ENCODE measurements at regions not wholly inside any gene's neighbourhood (a gene's known extent, or its start where the extent isn't known, plus 50 kb on each side); places are given as distances from the start of the nearest gene placed in this dataset.
A peak's percentile ranks its signal among the peaks of the same experiment; 100 is the strongest.

- no peaks in the 10 kb centered on the region for H3K36me3 ChIP-seq
- TF ChIP-seq POLR2A (IDR thresholded peaks at IDR 0.05), result no peak
- no peak for TF ChIP-seq CTCF (IDR thresholded peaks at IDR 0.05)
- intact Hi-C loops (cut with DNase I), result no loop called here
- H3K27ac ChIP-seq, result no peak overlapping the region
- H3K4me1 ChIP-seq, result no peaks in the 10 kb centered on the region
- H3K27me3 ChIP-seq, result no peaks in the 10 kb centered on the region
- no peaks in the 10 kb centered on the region for H3K9me3 ChIP-seq
- no peak for DNase-seq
- H3K4me3 ChIP-seq (replicated peaks in 1 of 3), result no peak overlapping the region
These were observed 150.9 kb downstream of the TBX5 start for GRCh38 chr12:114254998-114255397.

GRCh38 chr12:114253976-114254778 lies 151.8 kb downstream of the TBX5 start:
- 16 to 43% methylated on average over 4 of the region's 4 CpGs for WGBS, 2 donors
- H3K4me1 ChIP-seq, result no peaks in the 10 kb centered on the region
- TF ChIP-seq CTCF (IDR thresholded peaks at IDR 0.05), result no peak
- TF ChIP-seq POLR2A (IDR thresholded peaks at IDR 0.05), result no peak
- no peaks in the 10 kb centered on the region for H3K9me3 ChIP-seq
- intact Hi-C loops (cut with DNase I), result no loop called here
- H3K4me3 ChIP-seq (replicated peaks in 1 of 3), result no peak overlapping the region
- no peaks in the 10 kb centered on the region for H3K27me3 ChIP-seq
- DNase-seq, result peak in 1 of 2 donors; percentile 2
- no peaks in the 10 kb centered on the region for H3K36me3 ChIP-seq
- H3K27ac ChIP-seq, result no peak overlapping the region

DNA sequence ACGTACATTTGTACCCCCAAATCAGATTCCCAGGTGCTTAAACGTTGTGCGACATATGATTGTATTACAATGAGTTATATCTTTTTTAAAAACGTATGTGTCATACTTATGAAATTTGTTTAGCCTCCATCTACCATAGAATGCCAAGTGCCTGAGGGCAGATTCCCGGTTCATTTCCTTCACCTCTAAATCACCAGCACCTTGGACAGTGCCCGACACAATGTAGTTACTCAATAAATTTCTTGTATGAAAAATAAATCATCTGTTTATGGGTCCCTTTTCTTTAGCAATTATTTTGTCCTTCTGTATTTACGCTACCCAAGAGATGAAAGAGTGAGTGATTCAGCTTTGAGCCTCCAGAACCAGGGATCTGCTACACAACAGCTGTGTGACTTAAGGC lies 157.4 kb downstream of the TBX5 start:
- H3K27me3 ChIP-seq, result no peaks in the 10 kb centered on the region
- no peak overlapping the region for H3K27ac ChIP-seq
- 81 to 86% methylated on average over 7 of the region's 7 CpGs for WGBS, 2 donors
- DNase-seq, result no peak
- intact Hi-C loops (cut with DNase I), result no loop called here
- no peaks in the 10 kb centered on the region for H3K4me1 ChIP-seq
- TF ChIP-seq CTCF (IDR thresholded peaks at IDR 0.05) (no peak), POLR2A (IDR thresholded peaks at IDR 0.05) (no peak)
- no peak overlapping the region for H3K4me3 ChIP-seq (replicated peaks in 1 of 3)
- H3K9me3 ChIP-seq, result no peaks in the 10 kb centered on the region
- H3K36me3 ChIP-seq, result no peaks in the 10 kb centered on the region

GRCh38 chr12:114245555-114245954 lies 160.4 kb downstream of the TBX5 start:
- no peaks in the 10 kb centered on the region for H3K27me3 ChIP-seq
- H3K27ac ChIP-seq, result no peak overlapping the region
- H3K9me3 ChIP-seq, result no peaks in the 10 kb centered on the region
- TF ChIP-seq POLR2A (IDR thresholded peaks at IDR 0.05), result no peak
- no peak for TF ChIP-seq CTCF (IDR thresholded peaks at IDR 0.05)
- intact Hi-C loops (cut with DNase I), result no loop called here
- WGBS, 2 donors, result 24 to 34% methylated on average over 4 of the region's 4 CpGs
- no peaks in the 10 kb centered on the region for H3K36me3 ChIP-seq
- no peak overlapping the region for H3K4me3 ChIP-seq (replicated peaks in 1 of 3)
- no peaks in the 10 kb centered on the region for H3K4me1 ChIP-seq
- no peak for DNase-seq

GRCh38 chr12:114241973-114242434 lies 163.9 kb downstream of the TBX5 start:
- 65 to 94% methylated on average over 2 to 4 of the region's 4 CpGs for WGBS, 2 donors
- H3K4me1 ChIP-seq, result no peaks in the 10 kb centered on the region
- H3K4me3 ChIP-seq (replicated peaks in 1 of 3), result no peak overlapping the region

More at GRCh38 chr12:114241973-114242434, 163.9 kb downstream of the TBX5 start:
- no peak for TF ChIP-seq POLR2A (IDR thresholded peaks at IDR 0.05)
- no peak for TF ChIP-seq CTCF (IDR thresholded peaks at IDR 0.05)
- no peaks in the 10 kb centered on the region for H3K9me3 ChIP-seq
- intact Hi-C loops (cut with DNase I), result no loop called here
- no peaks in the 10 kb centered on the region for H3K36me3 ChIP-seq
- no peak for DNase-seq
- no peak overlapping the region for H3K27ac ChIP-seq
- H3K27me3 ChIP-seq, result no peaks in the 10 kb centered on the region
